Loucy (cell line): ENCODE measurements at regions not wholly inside any gene's neighbourhood (a gene's known extent, or its start where the extent isn't known, plus 50 kb on each side); places are given as distances from the start of the nearest gene placed in this dataset.

ENCODE experiments used
- EZH2phosphoT487 ChIP-seq: fragments of 200-600 bp; IDR thresholded peaks from 2 replicates; pipeline ENCODE4 v1.6.1; 2018; ENCODE audit warnings: antibody characterized with exemption, mild to moderate bottlenecking, moderate library complexity, borderline replicate concordance
- TF ChIP-seq, protein P1 (sequence below): fragments of 200-600 bp; sonication (generic); conservative IDR thresholded peaks from 2 replicates; pipeline ENCODE4 v1.5.1; 2014; ENCODE audit warnings: mild to moderate bottlenecking, antibody characterized with exemption, low read length

DNA sequence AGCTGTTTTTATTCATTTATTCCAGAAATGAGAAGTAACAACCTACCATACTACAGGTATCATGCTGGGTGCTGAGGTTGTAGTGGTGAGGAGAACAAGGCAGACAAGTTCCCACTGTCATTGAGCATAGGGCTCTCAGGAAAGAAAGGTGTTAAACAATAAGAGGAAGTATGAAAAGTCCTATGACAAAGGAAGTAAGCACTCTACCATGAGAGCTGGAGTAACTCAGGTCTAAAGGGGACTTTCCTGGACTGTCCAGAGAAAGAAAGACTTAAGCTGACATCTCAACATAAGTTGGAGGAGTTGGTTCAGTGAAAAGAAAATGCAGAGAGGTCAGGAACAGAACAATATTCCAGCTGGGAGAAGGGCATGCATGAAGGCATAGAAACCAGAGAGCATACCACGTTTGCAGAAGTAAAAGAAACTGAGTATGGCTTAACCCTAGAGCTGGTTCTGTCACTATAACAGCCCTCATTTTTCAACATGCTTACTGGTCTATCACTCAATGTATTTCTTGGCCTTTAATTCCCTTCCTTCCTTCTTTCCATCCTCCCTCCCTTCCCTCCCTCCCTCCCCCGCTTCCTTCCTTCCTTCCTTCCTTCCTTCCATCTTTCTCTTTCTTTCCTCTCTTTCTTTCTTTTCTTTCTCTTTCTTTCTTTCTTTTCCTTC is 137.8 kb upstream of the BDNF start:
- TF ChIP-seq, protein P1, sequence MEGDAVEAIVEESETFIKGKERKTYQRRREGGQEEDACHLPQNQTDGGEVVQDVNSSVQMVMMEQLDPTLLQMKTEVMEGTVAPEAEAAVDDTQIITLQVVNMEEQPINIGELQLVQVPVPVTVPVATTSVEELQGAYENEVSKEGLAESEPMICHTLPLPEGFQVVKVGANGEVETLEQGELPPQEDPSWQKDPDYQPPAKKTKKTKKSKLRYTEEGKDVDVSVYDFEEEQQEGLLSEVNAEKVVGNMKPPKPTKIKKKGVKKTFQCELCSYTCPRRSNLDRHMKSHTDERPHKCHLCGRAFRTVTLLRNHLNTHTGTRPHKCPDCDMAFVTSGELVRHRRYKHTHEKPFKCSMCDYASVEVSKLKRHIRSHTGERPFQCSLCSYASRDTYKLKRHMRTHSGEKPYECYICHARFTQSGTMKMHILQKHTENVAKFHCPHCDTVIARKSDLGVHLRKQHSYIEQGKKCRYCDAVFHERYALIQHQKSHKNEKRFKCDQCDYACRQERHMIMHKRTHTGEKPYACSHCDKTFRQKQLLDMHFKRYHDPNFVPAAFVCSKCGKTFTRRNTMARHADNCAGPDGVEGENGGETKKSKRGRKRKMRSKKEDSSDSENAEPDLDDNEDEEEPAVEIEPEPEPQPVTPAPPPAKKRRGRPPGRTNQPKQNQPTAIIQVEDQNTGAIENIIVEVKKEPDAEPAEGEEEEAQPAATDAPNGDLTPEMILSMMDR, result no peak
- no peak for TF ChIP-seq EZH2phosphoT487
